Dermis microvascular lymphatic vessel endothelial cell (primary cell): ENCODE measurements at regions not wholly inside any gene's neighbourhood (a gene's known extent, or its start where the extent isn't known, plus 50 kb on each side); places are given as distances from the start of the nearest gene placed in this dataset.
A peak's percentile ranks its signal among the peaks of the same experiment; 100 is the strongest.

Experiments used
- DNase-seq, 2 donors: peaks; one replicate each; pipeline versions ENCODE4 v3.0.0 to v3.0.0-alpha.2; 2010; ENCODE audit warnings: low read depth in 2 of 2

GRCh38 chr4:144302704-144303536, 162.4 kb upstream of the GYPA start:
- DNase-seq, result no peak

GRCh38 chr4:144304025-144304424, 163.5 kb upstream of the GYPA start:
- no peak for DNase-seq

GRCh38 chr4:144310535-144310934, 170.0 kb upstream of the GYPA start:
- DNase-seq, result no peak

- DNase-seq, result no peak
These were observed 172.9 kb upstream of the GYPA start for GRCh38 chr4:144313370-144313769.

GRCh38 chr4:144316869-144317268, 176.4 kb upstream of the GYPA start:
- DNase-seq, result no peak

GRCh38 chr4:144318797-144319196, 178.3 kb upstream of the GYPA start:
- DNase-seq, result no peak

- DNase-seq, result no peak
These were observed 196.1 kb upstream of the GYPA start for GRCh38 chr4:144336633-144337032.

GRCh38 chr4:144338148-144338547, 197.6 kb upstream of the GYPA start:
- DNase-seq, result no peak

- DNase-seq, result no peak
These were observed 198.3 kb upstream of the GYPA start for GRCh38 chr4:144338834-144339233.

GRCh38 chr4:144340931-144341330, 200.4 kb upstream of the GYPA start:
- no peak for DNase-seq

- peak in 1 of 2 donors; percentile 18 for DNase-seq
These were observed 202.6 kb upstream of the GYPA start for GRCh38 chr4:144342949-144343760.

GRCh38 chr4:144347121-144347520, 206.6 kb upstream of the GYPA start:
- no peak for DNase-seq

- DNase-seq, result peak in 1 of 2 donors; percentile 21
These were observed 210.2 kb upstream of the GYPA start for GRCh38 chr4:144350706-144351105.

GRCh38 chr4:144351306-144351705, 210.8 kb upstream of the GYPA start:
- DNase-seq, result no peak

- DNase-seq, result peak in 1 of 2 donors; percentile 10
These were observed 212.8 kb upstream of the GYPA start for GRCh38 chr4:144353292-144353691.

GRCh38 chr4:144355811-144356757, 215.6 kb upstream of the GYPA start:
- peak in 1 of 2 donors; percentile 89 for DNase-seq

- peak in 1 of 2 donors; percentile 30 for DNase-seq
These were observed 216.4 kb upstream of the GYPA start for GRCh38 chr4:144356941-144357381.

GRCh38 chr4:144357975-144358374, 217.5 kb upstream of the GYPA start:
- no peak for DNase-seq

GRCh38 chr4:144360146-144360793, 219.8 kb upstream of the GYPA start:
- DNase-seq, result no peak

- no peak for DNase-seq
These were observed 221.8 kb upstream of the GYPA start for GRCh38 chr4:144362366-144362765.

- no peak for DNase-seq
These were observed 223.4 kb upstream of the GYPA start for GRCh38 chr4:144363890-144364289.
